HL-60 (cell line): ENCODE measurements at regions not wholly inside any gene's neighbourhood (a gene's known extent, or its start where the extent isn't known, plus 50 kb on each side); places are given as distances from the start of the nearest gene placed in this dataset.

Source experiments
- DNase-seq, 2 experiments: peaks; one replicate each; pipeline ENCODE4 v3.0.0-alpha.2; 2010 to 2020; ENCODE audit warnings: low read depth in 1 of 2, low spot score in 1 of 2
- H3K27ac ChIP-seq: fragments of 250-450 bp; sonication (Bioruptor Pico); replicated peaks from 2 replicates; pipeline ENCODE4 v1.5.1; 2020; ENCODE audit warnings: mild to moderate bottlenecking, moderate library complexity
- H3K27me3 ChIP-seq: fragments of 250-450 bp; sonication (Bioruptor Pico); 2 replicates; pipeline ENCODE4 v1.5.1; 2021; ENCODE audit warnings: mild to moderate bottlenecking, moderate library complexity; ENCODE audit not compliant: insufficient read depth, poor library complexity, severe bottlenecking
- H3K4me3 ChIP-seq: replicated peaks from 2 replicates; pipeline ENCODE4 v1.5.1; 2011; ENCODE audit warnings: mild to moderate bottlenecking, control low read depth, low read length; ENCODE audit not compliant: insufficient read depth
- CTCF ChIP-seq: IDR thresholded peaks from one replicate; pipeline ENCODE4 v1.5.1; 2011; ENCODE audit warnings: low read length, control low read depth, inconsistent platforms; ENCODE audit not compliant: insufficient read depth
- GABPA ChIP-seq: IDR thresholded peaks from 2 replicates; pipeline ENCODE4 v1.6.1; 2012; ENCODE audit warnings: low read depth
- POLR2AphosphoS5 ChIP-seq: IDR thresholded peaks from 2 replicates; pipeline ENCODE4 v1.6.1; 2012; ENCODE audit warnings: low read depth
- REST ChIP-seq: IDR thresholded peaks from 2 replicates; pipeline ENCODE4 v1.6.1; 2012; ENCODE audit warnings: low read depth; ENCODE audit not compliant: insufficient replicate concordance
- SPI1 ChIP-seq: IDR thresholded peaks from 2 replicates; pipeline ENCODE4 v1.6.1; 2012; ENCODE audit warnings: low read depth, mild to moderate bottlenecking, borderline replicate concordance

GRCh38 chr12:90301095-90301494 is 592.5 kb upstream of the ATP2B1 start:
- Histone ChIP-seq H3K27me3 (no peaks in the 10 kb centered on the region), H3K27ac (no peak overlapping the region), H3K4me3 (no peak overlapping the region)
- DNase-seq: no peak
- TF ChIP-seq GABPA (no peak), POLR2AphosphoS5 (no peak), SPI1 (no peak)

- Histone ChIP-seq H3K27ac (no peak overlapping the region), H3K4me3 (no peak overlapping the region), H3K27me3 (no peaks in the 10 kb centered on the region)
- no peak for DNase-seq
- no peak for TF ChIP-seq REST
- no peak for TF ChIP-seq SPI1
- TF ChIP-seq POLR2AphosphoS5: no peak
- TF ChIP-seq GABPA: no peak
- no peak for TF ChIP-seq CTCF
Measured at GRCh38 chr12:90299666-90300065, 591.0 kb upstream of the ATP2B1 start.

GRCh38 chr12:90299121-90299520 is 590.5 kb upstream of the ATP2B1 start:
- no peak for TF ChIP-seq CTCF
- no peak for TF ChIP-seq REST
- TF ChIP-seq SPI1: no peak
- TF ChIP-seq GABPA: no peak
- no peak for TF ChIP-seq POLR2AphosphoS5
- Histone ChIP-seq H3K27me3 (no peaks in the 10 kb centered on the region), H3K4me3 (no peak overlapping the region), H3K27ac (no peak overlapping the region)
- no peak for DNase-seq

- no peak overlapping the region for H3K27ac ChIP-seq
- TF ChIP-seq REST (no peak), GABPA (no peak), SPI1 (no peak), POLR2AphosphoS5 (no peak), CTCF (no peak)
- H3K27me3 ChIP-seq: no peaks in the 10 kb centered on the region
- no peak for DNase-seq
- no peak overlapping the region for H3K4me3 ChIP-seq
Measured at GRCh38 chr12:90298289-90298948, 589.8 kb upstream of the ATP2B1 start.
